HCT116 (cell line): ENCODE measurements at regions not wholly inside any gene's neighbourhood (a gene's known extent, or its start where the extent isn't known, plus 50 kb on each side); places are given as distances from the start of the nearest gene placed in this dataset.

Experiments
- ATAC-seq: fragments of 200-7000 bp; cut with Tn5 transposase; 2 replicates; pipeline ENCODE4 v1.9.1; 2020; ENCODE audit warnings: mild to moderate bottlenecking, moderate library complexity
- BruUV-seq: library from RNA; stranded (reverse); fragments of 400-500 nt; replicated peaks from 2 replicates; lab custom pipeline; 2021; lab: Mats Ljungman, UMichigan
- CTCF ChIA-PET: fragments of 300-600 bp; sonication (Branson Sonifier 250); formaldehyde crosslinking; loops from one replicate; lab custom pipeline; 2021; ENCODE audit warnings: antibody characterized with exemption; lab: Charles Lee
- POLR2A ChIA-PET: fragments of 300-600, 350-600 bp; sonication (Branson Sonifier 250); formaldehyde crosslinking; loops from one replicate; lab custom pipeline; 2021; ENCODE audit warnings: antibody characterized with exemption; lab: Charles Lee
- RAD21 ChIA-PET, 2 experiments: fragments of 300-600 bp; sonication (Branson Sonifier 250); formaldehyde crosslinking; loops; one replicate each; lab custom pipeline; 2023; ENCODE audit warnings: low total read pairs in 2 of 2; ENCODE audit not compliant: uncharacterized antibody in 2 of 2, unreplicated experiment in 2 of 2, low non-redundant PET in 1 of 2; lab: Charles Lee
- DNase-seq: peaks from one replicate; pipeline ENCODE4 v3.0.0-alpha.2; 2010; ENCODE audit warnings: low read depth, low spot score
- H2AFZ ChIP-seq: fragments of 200-600 bp; shearing (Covaris generic), sonication (generic); 2 replicates; pipeline ENCODE4 v1.6.1; 2017; ENCODE audit warnings: low read depth, mixed run types, mixed read lengths, antibody characterized with exemption, low read length; ENCODE audit not compliant: poor library complexity, severe bottlenecking
- H3K27ac ChIP-seq: 2 replicates; pipeline ENCODE4 v1.5.1; 2012; ENCODE audit warnings: low read depth, low read length
- H3K27me3 ChIP-seq: fragments of 200-600 bp; sonication (generic); 2 replicates; pipeline ENCODE4 v1.6.1; 2016; ENCODE audit warnings: mixed run types, low read length, mixed read lengths; ENCODE audit not compliant: insufficient read depth
- H3K36me3 ChIP-seq, 2 experiments: fragments of 200-500 bp in 1 of 2; fragments of 200-600 bp in 1 of 2; sonication (Bioruptor generic) in 1 of 2; sonication (generic) in 1 of 2; 2 replicates each; pipeline versions ENCODE4 v1.5.1 to v1.6.1; 2014 to 2016; ENCODE audit warnings: low read length in 2 of 2, inconsistent platforms in 1 of 2, mixed read lengths in 1 of 2, mixed run types in 1 of 2; ENCODE audit not compliant: insufficient read depth in 2 of 2, control insufficient read depth in 1 of 2
- H3K4me1 ChIP-seq, 2 experiments: fragments of 200-600 bp in 1 of 2; sonication (generic) in 1 of 2; 2 replicates each; pipeline versions ENCODE4 v1.5.1 to v1.6.1; 2012 to 2017; ENCODE audit warnings: low read length in 2 of 2, inconsistent platforms in 1 of 2, mild to moderate bottlenecking in 1 of 2, mixed read lengths in 1 of 2, mixed run types in 1 of 2, moderate library complexity in 1 of 2; ENCODE audit not compliant: insufficient read depth in 2 of 2, control insufficient read depth in 1 of 2
- H3K4me2 ChIP-seq: fragments of 200-600 bp; sonication (generic); 2 replicates; pipeline ENCODE4 v1.6.1; 2017; ENCODE audit warnings: mixed run types, low read length, mixed read lengths
- H3K4me3 ChIP-seq, 2 experiments: fragments of 200-600 bp in 1 of 2; sonication (generic) in 1 of 2; replicated peaks in 1 of 2; 2 replicates each; pipeline ENCODE4 v1.5.1; 2011 to 2016; ENCODE audit warnings: low read length in 2 of 2, control low read depth in 1 of 2, low read depth in 1 of 2, mild to moderate bottlenecking in 1 of 2, mixed read lengths in 1 of 2, mixed run types in 1 of 2
- H3K79me2 ChIP-seq: fragments of 200-600 bp; sonication (generic); 2 replicates; pipeline ENCODE4 v1.6.1; 2017; ENCODE audit warnings: mild to moderate bottlenecking, mixed run types, low read length, moderate library complexity, mixed read lengths; ENCODE audit not compliant: insufficient read depth
- H3K9ac ChIP-seq: fragments of 200-600 bp; sonication (generic); 2 replicates; pipeline ENCODE4 v1.6.1; 2016; ENCODE audit warnings: low read length, mixed read lengths
- H3K9me2 ChIP-seq: fragments of 200-600 bp; sonication (generic), shearing (Covaris generic); 2 replicates; pipeline ENCODE4 v1.6.1; 2017; ENCODE audit warnings: mixed run types, mild to moderate bottlenecking, moderate library complexity; ENCODE audit not compliant: insufficient read depth
- H3K9me3 ChIP-seq, 2 experiments: fragments of 200-500 bp in 1 of 2; fragments of 200-600 bp in 1 of 2; sonication (Bioruptor generic) in 1 of 2; sonication (generic) in 1 of 2; 2 replicates each; pipeline ENCODE4 v1.6.1; 2014 to 2017; ENCODE audit warnings: low read length in 2 of 2, mixed read lengths in 2 of 2, inconsistent platforms in 1 of 2, low read depth in 1 of 2, mild to moderate bottlenecking in 1 of 2, mixed run types in 1 of 2, moderate library complexity in 1 of 2; ENCODE audit not compliant: control insufficient read depth in 1 of 2, insufficient read depth in 1 of 2
- H4K20me1 ChIP-seq: fragments of 200-600 bp; sonication (generic), shearing (Covaris generic); 2 replicates; pipeline ENCODE4 v1.6.1; 2017; ENCODE audit warnings: mixed run types, mild to moderate bottlenecking, moderate library complexity; ENCODE audit not compliant: insufficient read depth
- CEBPB ChIP-seq: IDR thresholded peaks from 2 replicates; pipeline ENCODE4 v1.6.1; 2012; ENCODE audit warnings: low read depth
- EGR1 ChIP-seq: IDR thresholded peaks from 2 replicates; pipeline ENCODE4 v1.6.1; 2012; ENCODE audit warnings: low read depth
- EZH2phosphoT487 ChIP-seq: fragments of 200-600 bp; IDR thresholded peaks from 2 replicates; pipeline ENCODE4 v1.6.1; 2018; ENCODE audit warnings: antibody characterized with exemption, borderline replicate concordance
- FOSL1 ChIP-seq: IDR thresholded peaks from 2 replicates; pipeline ENCODE4 v1.6.1; 2012; ENCODE audit warnings: low read depth
- POLR2A ChIP-seq: IDR thresholded peaks from 2 replicates; pipeline ENCODE4 v1.7.0; 2011; ENCODE audit warnings: borderline replicate concordance; ENCODE audit not compliant: insufficient read depth, insufficient read length; ENCODE audit errors: extremely low read depth
- RAD21 ChIP-seq: IDR thresholded peaks from 2 replicates; pipeline ENCODE4 v1.6.1; 2012; ENCODE audit warnings: low read depth, mild to moderate bottlenecking
- SIN3A ChIP-seq: IDR thresholded peaks from 2 replicates; pipeline ENCODE4 v1.6.1; 2012; ENCODE audit warnings: low read depth
- SRF ChIP-seq: IDR thresholded peaks from 2 replicates; pipeline ENCODE4 v1.6.1; 2012; ENCODE audit warnings: low read depth
- YY1 ChIP-seq: IDR thresholded peaks from 2 replicates; pipeline ENCODE4 v1.6.1; 2011; ENCODE audit warnings: low read length, low read depth, moderate library complexity, mild to moderate bottlenecking; ENCODE audit not compliant: insufficient replicate concordance; ENCODE audit errors: extremely low read depth
- intact Hi-C: fragments of 100-400 bp; cut with micrococcal nuclease; formaldehyde crosslinking; loops from 2 replicates; pipeline ENCODE4 v1.10.0; 2022
- TF ChIP-seq, protein P1 (sequence below), 3 experiments: fragments of 200-600 bp in 1 of 3; sonication (generic) in 1 of 3; IDR thresholded peaks in 2 of 3; conservative IDR thresholded peaks in 1 of 3; 2 replicates each; pipeline ENCODE4 v1.5.1; 2012 to 2017; ENCODE audit warnings: low read depth in 2 of 3, low read length in 2 of 3, antibody characterized with exemption in 1 of 3, borderline replicate concordance in 1 of 3, control low read depth in 1 of 3, mild to moderate bottlenecking in 1 of 3, mixed read lengths in 1 of 3, mixed run types in 1 of 3, moderate library complexity in 1 of 3; ENCODE audit not compliant: insufficient read depth in 1 of 3
- TF ChIP-seq, protein P2 (sequence below): IDR thresholded peaks from 2 replicates; pipeline ENCODE4 v1.6.1; 2012
- TF ChIP-seq, protein P3 (sequence below): IDR thresholded peaks from 2 replicates; pipeline ENCODE4 v1.6.1; 2012
- TF ChIP-seq, protein P4 (sequence below): IDR thresholded peaks from 2 replicates; pipeline ENCODE4 v1.6.1; 2012; ENCODE audit warnings: low read depth

DNA sequence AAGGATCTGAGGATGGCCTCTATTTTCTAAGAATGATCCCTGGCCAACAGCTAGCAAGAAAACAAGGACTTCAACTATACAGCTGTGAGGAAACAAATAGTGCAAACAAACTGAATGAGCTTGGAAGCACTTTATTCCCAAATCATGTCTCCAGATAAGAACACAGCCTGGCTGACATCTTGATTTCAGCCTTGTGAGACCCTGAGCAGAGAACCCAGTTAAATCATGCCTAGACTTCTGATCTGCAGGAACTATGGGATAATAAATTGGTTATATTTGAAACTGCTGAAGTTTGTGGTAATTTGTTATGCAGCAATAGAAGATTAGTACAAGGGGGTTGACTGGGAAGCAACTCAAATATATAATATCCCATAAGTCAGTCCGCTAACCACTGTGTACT is 183.9 kb upstream of the BMP4 start:
- H3K4me1 ChIP-seq, result no peaks in the 10 kb centered on the region
- intact Hi-C loops, result no loop called here
- CTCF ChIA-PET, result no interaction called here
- no peaks in the 10 kb centered on the region for H4K20me1 ChIP-seq
- H3K4me2 ChIP-seq, result no peak overlapping the region
- H3K9ac ChIP-seq, result no peak overlapping the region
- RAD21 ChIA-PET, result no interaction called here
- H3K36me3 ChIP-seq, result no peaks in the 10 kb centered on the region
- H3K79me2 ChIP-seq, result no peaks in the 10 kb centered on the region
- TF ChIP-seq RAD21, result no peak
- TF ChIP-seq POLR2A, result no peak
- no peak for TF ChIP-seq EGR1
- TF ChIP-seq, protein P1, sequence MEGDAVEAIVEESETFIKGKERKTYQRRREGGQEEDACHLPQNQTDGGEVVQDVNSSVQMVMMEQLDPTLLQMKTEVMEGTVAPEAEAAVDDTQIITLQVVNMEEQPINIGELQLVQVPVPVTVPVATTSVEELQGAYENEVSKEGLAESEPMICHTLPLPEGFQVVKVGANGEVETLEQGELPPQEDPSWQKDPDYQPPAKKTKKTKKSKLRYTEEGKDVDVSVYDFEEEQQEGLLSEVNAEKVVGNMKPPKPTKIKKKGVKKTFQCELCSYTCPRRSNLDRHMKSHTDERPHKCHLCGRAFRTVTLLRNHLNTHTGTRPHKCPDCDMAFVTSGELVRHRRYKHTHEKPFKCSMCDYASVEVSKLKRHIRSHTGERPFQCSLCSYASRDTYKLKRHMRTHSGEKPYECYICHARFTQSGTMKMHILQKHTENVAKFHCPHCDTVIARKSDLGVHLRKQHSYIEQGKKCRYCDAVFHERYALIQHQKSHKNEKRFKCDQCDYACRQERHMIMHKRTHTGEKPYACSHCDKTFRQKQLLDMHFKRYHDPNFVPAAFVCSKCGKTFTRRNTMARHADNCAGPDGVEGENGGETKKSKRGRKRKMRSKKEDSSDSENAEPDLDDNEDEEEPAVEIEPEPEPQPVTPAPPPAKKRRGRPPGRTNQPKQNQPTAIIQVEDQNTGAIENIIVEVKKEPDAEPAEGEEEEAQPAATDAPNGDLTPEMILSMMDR (IDR thresholded peaks at IDR 0.05 in 2 of 3, conservative IDR thresholded peaks at IDR 0.05 in 1 of 3; ENCODE audit: borderline replicate concordance in 1 of 3, insufficient read depth in 1 of 3, low read depth in 2 of 3, low read length in 2 of 3), result no peak
- TF ChIP-seq, protein P2, sequence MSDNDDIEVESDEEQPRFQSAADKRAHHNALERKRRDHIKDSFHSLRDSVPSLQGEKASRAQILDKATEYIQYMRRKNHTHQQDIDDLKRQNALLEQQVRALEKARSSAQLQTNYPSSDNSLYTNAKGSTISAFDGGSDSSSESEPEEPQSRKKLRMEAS, result no peak
- no peak for TF ChIP-seq CEBPB
- no peak for TF ChIP-seq EZH2phosphoT487
- TF ChIP-seq SIN3A, result no peak
- TF ChIP-seq, protein P3, sequence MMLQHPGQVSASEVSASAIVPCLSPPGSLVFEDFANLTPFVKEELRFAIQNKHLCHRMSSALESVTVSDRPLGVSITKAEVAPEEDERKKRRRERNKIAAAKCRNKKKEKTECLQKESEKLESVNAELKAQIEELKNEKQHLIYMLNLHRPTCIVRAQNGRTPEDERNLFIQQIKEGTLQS, result no peak
- TF ChIP-seq FOSL1, result no peak
- no peak for TF ChIP-seq SRF
- TF ChIP-seq, protein P4, sequence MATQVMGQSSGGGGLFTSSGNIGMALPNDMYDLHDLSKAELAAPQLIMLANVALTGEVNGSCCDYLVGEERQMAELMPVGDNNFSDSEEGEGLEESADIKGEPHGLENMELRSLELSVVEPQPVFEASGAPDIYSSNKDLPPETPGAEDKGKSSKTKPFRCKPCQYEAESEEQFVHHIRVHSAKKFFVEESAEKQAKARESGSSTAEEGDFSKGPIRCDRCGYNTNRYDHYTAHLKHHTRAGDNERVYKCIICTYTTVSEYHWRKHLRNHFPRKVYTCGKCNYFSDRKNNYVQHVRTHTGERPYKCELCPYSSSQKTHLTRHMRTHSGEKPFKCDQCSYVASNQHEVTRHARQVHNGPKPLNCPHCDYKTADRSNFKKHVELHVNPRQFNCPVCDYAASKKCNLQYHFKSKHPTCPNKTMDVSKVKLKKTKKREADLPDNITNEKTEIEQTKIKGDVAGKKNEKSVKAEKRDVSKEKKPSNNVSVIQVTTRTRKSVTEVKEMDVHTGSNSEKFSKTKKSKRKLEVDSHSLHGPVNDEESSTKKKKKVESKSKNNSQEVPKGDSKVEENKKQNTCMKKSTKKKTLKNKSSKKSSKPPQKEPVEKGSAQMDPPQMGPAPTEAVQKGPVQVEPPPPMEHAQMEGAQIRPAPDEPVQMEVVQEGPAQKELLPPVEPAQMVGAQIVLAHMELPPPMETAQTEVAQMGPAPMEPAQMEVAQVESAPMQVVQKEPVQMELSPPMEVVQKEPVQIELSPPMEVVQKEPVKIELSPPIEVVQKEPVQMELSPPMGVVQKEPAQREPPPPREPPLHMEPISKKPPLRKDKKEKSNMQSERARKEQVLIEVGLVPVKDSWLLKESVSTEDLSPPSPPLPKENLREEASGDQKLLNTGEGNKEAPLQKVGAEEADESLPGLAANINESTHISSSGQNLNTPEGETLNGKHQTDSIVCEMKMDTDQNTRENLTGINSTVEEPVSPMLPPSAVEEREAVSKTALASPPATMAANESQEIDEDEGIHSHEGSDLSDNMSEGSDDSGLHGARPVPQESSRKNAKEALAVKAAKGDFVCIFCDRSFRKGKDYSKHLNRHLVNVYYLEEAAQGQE, result no peak
- TF ChIP-seq YY1, result no peak
- TF ChIP-seq, all 23 proteins: peak for 0
- Histone ChIP-seq H2AFZ (no peak overlapping the region), H3K9me3 (no peaks in the 10 kb centered on the region), H3K9me2 (no peaks in the 10 kb centered on the region), H3K27me3 (no peaks in the 10 kb centered on the region), H3K4me3 (no peak overlapping the region), H3K27ac (no peak overlapping the region)
- POLR2A ChIA-PET, result no interaction called here
- ATAC-seq, result no peak
- BruUV-seq, result no TSS peak
- no peak for DNase-seq
